Transverse colon (tissue), 4 donors: ENCODE measurements at regions not wholly inside any gene's neighbourhood (a gene's known extent, or its start where the extent isn't known, plus 50 kb on each side); places are given as distances from the start of the nearest gene placed in this dataset.

ENCODE experiments used
- DNase-seq: peaks from one replicate; pipeline ENCODE4 v3.0.0-alpha.2; 2019
- H3K27ac ChIP-seq, 4 donors: fragments of 200-600 bp; sonication (generic); 2 replicates each; pipeline ENCODE4 v1.5.1; 2016 to 2018; ENCODE audit warnings: inconsistent platforms in 4 of 4
- H3K27me3 ChIP-seq: fragments of 200-600 bp; sonication (generic); 2 replicates; pipeline ENCODE4 v1.5.1; 2017; ENCODE audit warnings: inconsistent platforms
- H3K36me3 ChIP-seq, 4 donors: fragments of 200-600 bp; sonication (generic); 2 replicates each; pipeline ENCODE4 v1.5.1; 2017 to 2019; ENCODE audit warnings: inconsistent platforms in 4 of 4
- H3K4me1 ChIP-seq, 4 donors: fragments of 200-600 bp; sonication (generic); 2 replicates each; pipeline ENCODE4 v1.5.1; 2017 to 2020; ENCODE audit warnings: inconsistent platforms in 4 of 4
- H3K4me3 ChIP-seq, 4 donors: fragments of 200-600 bp; sonication (generic); 1 replicate in 1 of 4; 2 replicates in 3 of 4; pipeline versions ENCODE4 v1.5.1 to v1.6.1; 2017 to 2019; ENCODE audit warnings: inconsistent platforms in 4 of 4
- H3K9me3 ChIP-seq, 2 donors: fragments of 200-600 bp; sonication (generic); 2 replicates each; pipeline ENCODE4 v1.5.1; 2017 to 2019; ENCODE audit warnings: inconsistent platforms in 2 of 2
- EP300 ChIP-seq: sonication (generic); formaldehyde crosslinking; IDR thresholded peaks from one replicate; pipeline ENCODE4 v1.6.1; 2017; ENCODE audit warnings: antibody characterized with exemption, low read depth
- POLR2A ChIP-seq: fragments of 450-650 bp; IDR thresholded peaks from one replicate; pipeline ENCODE4 v1.6.1; 2016; ENCODE audit warnings: antibody characterized with exemption, mild to moderate bottlenecking, moderate library complexity
- POLR2AphosphoS5 ChIP-seq, 3 donors: sonication (generic); formaldehyde crosslinking; IDR thresholded peaks; one replicate each; pipeline ENCODE4 v1.6.1; 2016; ENCODE audit warnings: antibody characterized with exemption in 3 of 3
- whole genome bisulfite sequencing, 2 donors: methylation state at CpG; one replicate each; pipeline ENCODE4 v1.1.5; 2018; ENCODE audit warnings: low coverage in 1 of 2; 5-methylcytosine and 5-hydroxymethylcytosine counted together
- in situ Hi-C, 4 donors: fragments of 200-750 bp; cut with MboI; loops; one replicate each; pipeline versions ENCODE4 v1.15.0 to v1.15.1; 2017; ENCODE audit warnings: low sequenced_read_pairs in 3 of 4, low pct_ligation_motif_present in 1 of 4, low pct_unique_long_range_greater_than_20kb in 1 of 4
- intact Hi-C: fragments of 100-400 bp; cut with DNase I; formaldehyde crosslinking; loops from one replicate; pipeline ENCODE4 v1.15.1; 2023; ENCODE audit warnings: low total_unique reads
- TF ChIP-seq, protein P1 (sequence below), 5 experiments: fragments of 200-600 bp in 3 of 5; fragments of 450-650 bp in 2 of 5; sonication (generic) in 3 of 5; IDR thresholded peaks; 1 replicate in 2 of 5; 2 replicates in 3 of 5; pipeline ENCODE4 v1.5.1; 2016 to 2017; ENCODE audit warnings: antibody characterized with exemption in 5 of 5, inconsistent platforms in 3 of 5, mild to moderate bottlenecking in 2 of 5, moderate library complexity in 1 of 5

DNA sequence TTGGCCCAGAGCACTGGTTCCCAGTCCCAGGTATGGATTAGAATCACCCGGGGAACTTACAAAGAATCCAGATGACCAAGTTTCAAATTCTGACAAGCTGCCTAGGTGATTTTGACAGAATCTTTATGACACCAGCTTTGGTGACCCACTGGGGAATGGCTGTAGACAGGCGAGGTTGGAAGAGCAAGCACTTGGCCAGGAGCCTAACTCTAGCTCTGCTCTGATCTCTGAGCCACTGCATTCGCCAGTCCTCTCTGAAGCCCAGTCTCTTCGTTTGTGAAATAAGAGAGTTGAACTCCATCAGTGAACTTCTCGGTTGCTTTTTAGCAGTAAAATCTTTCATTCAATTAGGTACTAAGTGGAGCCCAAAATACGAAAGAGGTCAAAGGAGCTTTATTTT lies 161.2 kb downstream of the VEGFA start:
- Histone ChIP-seq H3K27ac (no peak overlapping the region), H3K9me3 (no peaks in the 10 kb centered on the region), H3K36me3 (no peaks in the 10 kb centered on the region), H3K4me3 (no peak overlapping the region), H3K27me3 (no peaks in the 10 kb centered on the region), H3K4me1 (peaks cover 0 to 24% (median 16%) of the 10 kb centered on the region in 4 donors)
- 76 to 80% methylated on average over 4 to 6 of the region's 6 CpGs for WGBS, 2 donors
- DNase-seq = no peak
- in situ Hi-C loops = no loop called here
- intact Hi-C loops = no loop called here
- TF ChIP-seq EP300 (no peak), POLR2AphosphoS5 (IDR thresholded peaks at IDR 0.05) (no peak)

DNA sequence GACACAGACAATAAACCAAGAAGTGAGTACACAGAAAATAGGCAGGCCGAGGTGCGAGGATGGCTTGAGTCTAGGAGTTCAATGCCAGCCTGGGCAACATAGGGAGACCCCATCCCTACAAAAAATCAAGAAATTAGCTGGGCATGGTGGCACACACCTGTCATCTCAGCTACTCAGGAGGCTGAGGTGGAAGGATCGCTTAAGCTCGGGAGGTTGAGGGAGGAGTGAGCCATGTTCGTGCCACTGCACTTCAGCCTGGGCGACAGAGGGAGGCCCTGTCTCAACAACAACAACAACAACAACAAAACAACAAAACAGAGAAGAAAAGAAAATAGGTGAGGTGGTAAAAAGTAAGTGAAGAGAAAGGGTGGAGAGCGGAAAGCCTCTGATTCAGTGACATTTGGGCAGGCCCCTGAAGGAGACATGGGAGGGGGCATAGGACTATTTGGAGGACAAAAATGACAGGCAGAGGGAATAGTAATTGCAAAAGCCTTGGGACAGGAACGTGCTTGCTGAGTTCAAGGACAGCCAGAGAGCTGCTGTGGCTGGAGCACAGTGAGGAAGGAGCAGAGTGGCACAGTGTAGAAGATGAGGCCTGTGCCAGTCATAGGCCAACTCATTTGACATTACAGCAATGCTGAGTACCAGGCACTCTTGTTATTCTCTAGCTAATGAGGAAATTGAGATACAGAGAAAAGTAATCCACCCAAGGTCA lies 160.6 kb downstream of the VEGFA start:
- Histone ChIP-seq H3K4me3 (no peak overlapping the region), H3K4me1 (peaks cover 0 to 26% (median 17%) of the 10 kb centered on the region in 4 donors), H3K27ac (no peak overlapping the region), H3K27me3 (no peaks in the 10 kb centered on the region), H3K36me3 (no peaks in the 10 kb centered on the region), H3K9me3 (no peaks in the 10 kb centered on the region)
- intact Hi-C loops = no loop called here
- DNase-seq = no peak
- TF ChIP-seq EP300 (no peak), POLR2A (no peak), POLR2AphosphoS5 (IDR thresholded peaks at IDR 0.05) (no peak)
- TF ChIP-seq, protein P1, sequence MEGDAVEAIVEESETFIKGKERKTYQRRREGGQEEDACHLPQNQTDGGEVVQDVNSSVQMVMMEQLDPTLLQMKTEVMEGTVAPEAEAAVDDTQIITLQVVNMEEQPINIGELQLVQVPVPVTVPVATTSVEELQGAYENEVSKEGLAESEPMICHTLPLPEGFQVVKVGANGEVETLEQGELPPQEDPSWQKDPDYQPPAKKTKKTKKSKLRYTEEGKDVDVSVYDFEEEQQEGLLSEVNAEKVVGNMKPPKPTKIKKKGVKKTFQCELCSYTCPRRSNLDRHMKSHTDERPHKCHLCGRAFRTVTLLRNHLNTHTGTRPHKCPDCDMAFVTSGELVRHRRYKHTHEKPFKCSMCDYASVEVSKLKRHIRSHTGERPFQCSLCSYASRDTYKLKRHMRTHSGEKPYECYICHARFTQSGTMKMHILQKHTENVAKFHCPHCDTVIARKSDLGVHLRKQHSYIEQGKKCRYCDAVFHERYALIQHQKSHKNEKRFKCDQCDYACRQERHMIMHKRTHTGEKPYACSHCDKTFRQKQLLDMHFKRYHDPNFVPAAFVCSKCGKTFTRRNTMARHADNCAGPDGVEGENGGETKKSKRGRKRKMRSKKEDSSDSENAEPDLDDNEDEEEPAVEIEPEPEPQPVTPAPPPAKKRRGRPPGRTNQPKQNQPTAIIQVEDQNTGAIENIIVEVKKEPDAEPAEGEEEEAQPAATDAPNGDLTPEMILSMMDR (IDR thresholded peaks at IDR 0.05) = no peak
- in situ Hi-C loops = no loop called here
- WGBS, 2 donors = 91 to 97% methylated on average over 5 to 8 of the region's 8 CpGs

DNA sequence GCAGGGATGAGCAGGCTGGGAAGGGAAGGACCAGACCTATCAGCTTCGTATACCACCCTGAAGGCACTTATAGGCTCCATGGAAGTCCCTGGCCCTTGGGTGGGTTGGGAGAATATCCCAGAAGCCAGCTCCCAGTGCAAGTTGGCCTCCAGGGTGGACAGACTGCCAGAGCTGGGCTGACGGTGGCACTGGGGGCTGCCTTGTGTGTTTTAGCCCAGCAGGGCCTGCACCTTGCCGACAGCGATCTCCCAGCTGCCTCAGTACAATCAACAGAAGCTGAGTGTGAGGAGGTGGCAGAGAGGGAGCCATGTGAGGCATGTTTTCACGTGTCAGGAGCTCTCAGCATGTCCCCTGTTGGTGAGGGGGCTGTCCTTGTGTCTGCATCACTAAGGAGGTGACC lies 159.5 kb downstream of the VEGFA start:
- Histone ChIP-seq H3K36me3 (no peaks in the 10 kb centered on the region), H3K4me1 (peaks cover 0 to 26% (median 17%) of the 10 kb centered on the region in 4 donors), H3K9me3 (no peaks in the 10 kb centered on the region), H3K4me3 (no peak overlapping the region), H3K27ac (no peak overlapping the region), H3K27me3 (no peaks in the 10 kb centered on the region)
- in situ Hi-C loops (no loop called here), intact Hi-C loops (no loop called here)
- TF ChIP-seq POLR2A (no peak), EP300 (no peak), POLR2AphosphoS5 (IDR thresholded peaks at IDR 0.05) (no peak)
- TF ChIP-seq, protein P1 (IDR thresholded peaks at IDR 0.05) = no peak
- no peak for DNase-seq
- WGBS, 2 donors = 95% methylated on average over 5 of the region's 5 CpGs; no CpG with 5 or more reads in 1 of the 2 donors

DNA sequence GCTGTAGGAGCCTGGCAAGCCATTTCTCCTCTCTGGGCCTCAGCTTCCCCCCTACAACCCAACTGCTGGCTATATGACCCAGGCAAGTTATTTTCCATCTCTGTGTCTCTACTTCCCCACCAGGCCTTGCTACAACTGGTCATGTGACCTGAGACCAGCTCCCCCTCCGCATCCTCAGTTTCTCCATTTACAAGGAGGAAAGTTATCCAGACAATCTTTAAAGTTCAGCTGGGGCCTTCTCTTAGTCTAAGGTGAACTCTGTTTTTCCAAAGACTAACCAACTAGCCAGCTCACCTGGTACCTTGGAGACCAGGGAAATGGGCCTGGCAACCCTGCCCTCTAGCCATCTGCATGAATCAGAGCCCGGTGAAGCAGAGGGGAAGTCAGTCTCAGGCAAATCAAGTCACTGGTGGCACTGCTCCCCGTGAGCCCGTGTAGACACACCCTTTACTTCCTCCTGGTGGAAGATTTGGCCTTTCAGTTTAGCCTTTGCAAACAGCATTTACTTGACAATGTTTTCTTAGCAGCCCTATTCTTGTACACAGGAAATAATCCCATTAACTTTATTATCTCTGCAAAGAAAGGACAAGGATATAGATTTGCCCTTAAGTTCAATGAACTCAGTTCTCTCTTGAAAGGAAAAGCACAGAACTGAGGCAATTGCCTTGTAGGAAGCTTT lies 157.7 kb downstream of the VEGFA start:
- 11 to 37% methylated on average over 3 to 4 of the region's 4 CpGs for WGBS, 2 donors
- in situ Hi-C loops (no loop called here), intact Hi-C loops (no loop called here)
- Histone ChIP-seq H3K9me3 (no peaks in the 10 kb centered on the region), H3K36me3 (no peaks in the 10 kb centered on the region), H3K4me1 (peaks cover 0 to 23% (median 15%) of the 10 kb centered on the region in 4 donors), H3K27ac (peak overlapping the region; percentile 60 to 74 (median 69)), H3K4me3 (no peak overlapping the region), H3K27me3 (no peaks in the 10 kb centered on the region)
- peak; percentile 67 for DNase-seq
- TF ChIP-seq POLR2A (no peak), EP300 (no peak), POLR2AphosphoS5 (IDR thresholded peaks at IDR 0.05) (peak in 1 of 3 donors; percentile 33)
- TF ChIP-seq, protein P1 (IDR thresholded peaks at IDR 0.05) = peak in 2 of 5 experiments; percentile 18
